SU-DHL-6 (cell line): ENCODE measurements at regions not wholly inside any gene's neighbourhood (a gene's known extent, or its start where the extent isn't known, plus 50 kb on each side); places are given as distances from the start of the nearest gene placed in this dataset.

Source experiments
- EZH2phosphoT487 ChIP-seq: fragments of 200-600 bp; sonication (generic), shearing (Covaris generic); conservative IDR thresholded peaks from 2 replicates; pipeline ENCODE4 v1.6.1; 2018; ENCODE audit warnings: mild to moderate bottlenecking, antibody characterized with exemption, low read length, moderate library complexity, mixed read lengths
- TF ChIP-seq, protein P1 (sequence below): fragments of 200-600 bp; sonication (generic); IDR thresholded peaks from one replicate; pipeline ENCODE4 v1.5.1; 2017; ENCODE audit warnings: antibody characterized with exemption, mild to moderate bottlenecking, low read length, moderate library complexity; ENCODE audit not compliant: insufficient read depth, poor library complexity, severe bottlenecking

GRCh38 chr3:25952133-25952532 is 162.2 kb downstream of the OXSM start:
- TF ChIP-seq, protein P1, sequence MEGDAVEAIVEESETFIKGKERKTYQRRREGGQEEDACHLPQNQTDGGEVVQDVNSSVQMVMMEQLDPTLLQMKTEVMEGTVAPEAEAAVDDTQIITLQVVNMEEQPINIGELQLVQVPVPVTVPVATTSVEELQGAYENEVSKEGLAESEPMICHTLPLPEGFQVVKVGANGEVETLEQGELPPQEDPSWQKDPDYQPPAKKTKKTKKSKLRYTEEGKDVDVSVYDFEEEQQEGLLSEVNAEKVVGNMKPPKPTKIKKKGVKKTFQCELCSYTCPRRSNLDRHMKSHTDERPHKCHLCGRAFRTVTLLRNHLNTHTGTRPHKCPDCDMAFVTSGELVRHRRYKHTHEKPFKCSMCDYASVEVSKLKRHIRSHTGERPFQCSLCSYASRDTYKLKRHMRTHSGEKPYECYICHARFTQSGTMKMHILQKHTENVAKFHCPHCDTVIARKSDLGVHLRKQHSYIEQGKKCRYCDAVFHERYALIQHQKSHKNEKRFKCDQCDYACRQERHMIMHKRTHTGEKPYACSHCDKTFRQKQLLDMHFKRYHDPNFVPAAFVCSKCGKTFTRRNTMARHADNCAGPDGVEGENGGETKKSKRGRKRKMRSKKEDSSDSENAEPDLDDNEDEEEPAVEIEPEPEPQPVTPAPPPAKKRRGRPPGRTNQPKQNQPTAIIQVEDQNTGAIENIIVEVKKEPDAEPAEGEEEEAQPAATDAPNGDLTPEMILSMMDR, result no peak
- TF ChIP-seq EZH2phosphoT487, result no peak
